NCI-H1092 (cell line): ENCODE measurements at regions not wholly inside any gene's neighbourhood (a gene's known extent, or its start where the extent isn't known, plus 50 kb on each side); places are given as distances from the start of the nearest gene placed in this dataset.

Experiments
- DNase-seq: peaks from one replicate; lab custom pipeline; 2025; lab: John Stamatoyannopoulos, UW

DNA sequence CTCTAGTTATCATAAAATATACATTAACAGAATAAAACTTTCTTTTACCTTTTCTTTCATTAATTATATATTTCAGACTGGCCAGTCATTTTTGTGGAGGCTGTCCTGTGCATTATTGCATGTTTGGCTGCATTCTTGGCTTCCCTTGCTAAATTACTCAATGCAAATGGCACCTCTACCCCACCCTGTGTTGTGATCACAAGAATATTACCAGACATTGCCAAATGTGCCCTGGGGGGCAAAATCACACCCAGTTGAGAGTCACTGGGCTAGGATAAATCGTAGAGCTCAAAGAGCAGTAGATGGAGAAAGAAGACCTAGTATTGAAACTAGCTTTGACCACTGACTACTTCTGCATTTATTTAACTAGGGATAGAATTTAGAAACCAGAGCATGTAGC is 1257.8 kb upstream of the TENM4 start:
- no peak for DNase-seq

DNA sequence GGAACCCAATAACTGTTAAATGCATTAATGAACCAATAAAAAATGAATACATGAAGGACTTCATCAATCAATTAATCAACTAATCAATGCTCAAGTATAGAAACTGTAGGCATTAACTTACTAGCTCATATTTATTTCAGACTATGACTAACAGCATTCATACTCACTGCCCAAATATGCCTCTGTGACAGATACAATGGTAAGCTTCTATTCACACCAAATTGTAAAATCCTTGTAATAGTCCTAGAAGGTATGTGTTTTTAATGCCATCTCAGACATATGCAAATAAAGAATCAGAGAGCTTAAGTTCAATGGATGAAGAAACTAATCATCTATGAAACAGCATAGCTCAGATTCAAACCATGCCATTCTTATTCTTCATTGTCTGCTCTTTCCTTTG is 1253.6 kb upstream of the TENM4 start:
- no peak for DNase-seq

DNA sequence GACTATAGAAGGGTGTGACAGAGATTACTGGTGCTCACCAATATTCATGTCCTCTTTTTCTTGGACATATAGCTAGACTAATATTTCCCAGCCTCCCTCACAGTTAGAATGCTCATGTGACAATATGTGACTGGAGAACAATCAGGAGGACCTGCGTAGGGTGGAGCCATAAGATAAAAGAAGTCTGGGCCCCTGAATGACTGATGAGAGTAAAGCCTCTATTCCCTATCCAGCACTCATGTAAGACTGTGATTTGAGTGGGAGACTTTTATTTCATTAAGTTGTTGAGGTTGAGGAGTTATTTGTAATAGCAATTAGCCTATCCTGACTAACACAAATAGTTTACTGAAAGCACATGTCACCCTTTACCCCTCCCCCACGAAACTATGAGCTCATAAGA is 1247.1 kb upstream of the TENM4 start:
- DNase-seq: no peak

DNA sequence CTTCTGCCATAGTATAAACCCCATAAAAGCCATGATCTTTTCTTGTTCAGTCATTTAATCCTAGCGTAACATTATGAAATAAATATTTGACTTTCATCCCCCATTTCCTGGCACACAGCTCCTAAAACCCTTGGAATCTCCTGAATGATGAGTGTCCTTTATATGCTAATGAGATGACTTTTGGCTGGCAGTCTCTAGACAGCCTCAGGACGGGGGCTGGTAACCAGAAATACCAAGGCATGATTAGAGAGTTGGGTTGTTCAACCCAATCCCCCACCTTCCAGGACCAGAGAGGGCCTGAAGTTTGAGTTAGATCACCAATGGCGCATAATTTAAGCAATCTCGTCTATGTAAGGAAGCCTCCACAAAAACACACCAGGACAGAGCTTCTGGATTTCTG is 1246.1 kb upstream of the TENM4 start:
- DNase-seq: no peak

DNA sequence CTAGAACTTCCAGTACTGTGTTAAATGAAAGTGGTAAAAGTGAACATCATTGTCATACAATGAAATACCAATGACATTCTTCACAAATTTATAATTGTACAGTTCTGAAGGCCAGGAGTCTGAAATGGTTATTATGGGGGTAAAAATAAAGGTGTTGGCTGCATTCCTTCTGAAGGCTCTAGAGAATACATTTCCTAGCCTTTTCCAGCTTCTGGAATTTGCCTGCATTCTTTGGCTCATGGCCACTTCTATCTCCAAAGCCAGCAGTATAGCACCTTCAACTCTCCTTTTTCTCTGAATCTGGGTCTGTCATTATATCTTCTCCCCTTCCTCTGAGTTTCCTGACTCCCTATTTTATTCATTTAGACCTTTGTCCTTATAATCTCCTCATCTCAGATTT is 1232.7 kb upstream of the TENM4 start:
- no peak for DNase-seq

DNA sequence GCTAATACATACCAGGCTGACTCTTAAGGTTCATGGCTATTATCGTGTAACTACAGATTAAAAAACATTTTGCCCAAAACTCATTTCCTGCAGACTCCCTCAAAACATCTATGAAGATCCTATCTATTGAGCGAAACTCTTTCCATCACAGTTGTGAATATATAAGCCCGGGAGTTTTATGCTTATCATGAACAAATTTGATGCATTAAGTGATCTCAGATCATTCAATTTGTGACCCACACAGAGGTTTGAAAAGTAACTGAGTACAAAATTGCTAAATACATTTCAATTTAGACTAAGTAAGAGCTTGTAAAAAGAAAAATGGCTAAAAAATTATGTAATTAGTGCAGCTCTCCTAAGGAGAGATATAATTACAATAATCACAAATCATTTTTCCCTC is 1228.8 kb upstream of the TENM4 start:
- DNase-seq: no peak

DNA sequence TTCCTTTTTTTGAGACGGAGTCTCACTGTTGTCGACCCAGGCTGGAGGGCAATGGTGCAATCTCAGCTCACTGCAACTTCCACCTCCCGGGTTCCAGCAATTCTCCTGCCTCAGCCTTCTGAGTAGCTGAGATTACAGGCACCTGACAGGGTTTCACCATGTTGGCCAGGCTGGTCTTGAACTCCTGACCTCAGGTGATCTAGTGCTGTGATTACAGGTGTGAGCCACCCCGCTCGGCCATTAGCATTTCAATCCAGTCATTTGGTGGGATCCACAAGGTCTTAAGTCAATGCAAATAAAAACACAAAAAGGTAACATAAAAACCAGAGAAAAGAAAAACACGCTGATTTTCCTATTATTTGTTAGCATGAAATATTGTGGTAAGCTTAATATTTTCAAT is 1227.2 kb upstream of the TENM4 start:
- no peak for DNase-seq

DNA sequence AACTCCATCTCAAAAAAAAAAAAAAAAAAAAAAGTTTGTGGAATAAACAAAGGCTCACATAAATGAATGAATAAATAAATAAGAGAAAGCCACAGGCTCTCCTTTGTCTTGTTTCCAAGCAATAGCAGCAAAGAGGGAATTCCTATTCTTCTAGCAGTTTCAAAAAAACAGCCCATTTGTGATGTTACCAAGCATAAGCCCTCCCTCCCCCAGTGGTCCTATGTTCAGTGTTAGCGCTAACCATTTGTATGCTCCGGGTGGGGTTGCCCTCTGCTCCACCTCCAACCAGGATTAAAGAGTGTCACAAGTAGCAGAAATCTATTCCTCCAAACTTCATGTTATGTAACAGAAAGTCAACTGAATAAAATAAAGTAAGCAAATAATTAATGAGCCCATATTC is 1215.0 kb upstream of the TENM4 start:
- DNase-seq: no peak

DNA sequence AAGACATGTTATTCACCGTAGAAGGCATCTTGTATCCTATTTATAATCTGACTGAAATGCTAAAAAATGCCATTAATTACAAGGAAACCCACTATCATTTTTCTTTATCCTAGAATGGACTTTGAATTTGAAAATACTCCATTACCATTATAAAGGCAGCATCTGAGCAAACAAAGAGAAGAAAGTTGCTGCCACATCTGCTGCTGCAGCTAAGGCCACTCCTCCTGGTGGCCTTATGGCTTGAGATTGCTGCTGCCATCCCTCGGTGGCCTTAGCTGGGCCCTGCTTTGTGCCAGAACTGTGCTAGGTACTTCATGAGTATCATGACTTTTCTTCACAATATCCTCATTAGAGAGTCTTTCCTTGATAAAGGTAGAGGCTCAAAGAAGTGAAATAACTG is 1210.1 kb upstream of the TENM4 start:
- no peak for DNase-seq

DNA sequence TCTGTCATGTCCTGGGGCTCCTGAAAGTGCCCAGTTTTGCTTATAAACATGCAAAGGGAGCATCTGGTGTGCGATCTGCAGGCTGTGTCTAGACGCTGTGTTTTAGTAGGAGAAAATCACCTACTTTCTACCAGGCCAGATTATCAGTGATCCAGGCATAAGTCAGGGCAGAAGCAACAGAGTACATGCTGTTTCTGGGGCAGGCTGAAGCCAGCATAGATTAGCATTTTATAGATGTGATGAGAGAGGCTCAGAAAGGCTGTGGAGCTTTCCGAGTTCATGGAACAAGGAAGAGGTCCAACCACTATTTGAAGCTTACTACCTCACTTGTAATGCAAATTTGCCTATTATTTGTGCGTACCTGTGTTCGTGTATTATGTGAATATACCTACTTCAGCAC is 1208.4 kb upstream of the TENM4 start:
- DNase-seq: no peak

DNA sequence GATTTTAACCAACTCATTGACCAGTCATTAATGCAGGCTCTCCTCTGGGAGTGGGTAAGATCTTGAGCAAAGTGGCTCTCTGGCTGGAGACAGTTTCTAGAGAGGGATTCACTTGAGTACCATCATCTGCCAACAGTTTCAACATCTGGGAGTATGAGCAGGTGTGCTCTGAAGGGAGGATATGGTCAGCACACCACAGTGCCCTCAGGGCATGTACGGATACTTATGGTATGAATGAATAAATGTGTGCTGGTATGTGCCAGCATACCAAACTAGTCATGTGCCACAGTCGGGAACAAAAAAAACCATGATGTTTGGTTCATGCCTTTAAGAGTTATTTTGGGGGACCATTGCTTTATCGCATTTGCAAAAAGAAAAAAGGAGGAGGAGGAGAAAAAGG is 1197.5 kb upstream of the TENM4 start:
- DNase-seq: no peak

DNA sequence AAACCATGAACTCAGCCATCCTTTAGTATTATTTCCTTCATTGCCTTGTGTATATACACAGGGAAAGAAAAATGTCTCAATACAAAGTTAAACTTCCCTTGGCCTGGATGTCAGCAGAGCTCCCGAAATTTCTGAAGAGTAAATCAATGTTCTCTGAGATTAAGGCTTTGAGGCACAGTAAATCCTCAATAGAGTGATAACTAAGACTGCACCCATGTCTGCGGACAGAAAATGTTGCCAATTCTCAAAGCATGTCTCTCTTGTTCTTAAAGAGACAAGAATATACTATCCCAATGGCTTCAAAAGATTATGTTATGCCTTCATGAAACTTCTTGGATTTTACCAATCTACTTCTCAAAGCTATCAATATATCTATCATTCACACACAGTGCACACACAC is 1196.7 kb upstream of the TENM4 start:
- DNase-seq: no peak

DNA sequence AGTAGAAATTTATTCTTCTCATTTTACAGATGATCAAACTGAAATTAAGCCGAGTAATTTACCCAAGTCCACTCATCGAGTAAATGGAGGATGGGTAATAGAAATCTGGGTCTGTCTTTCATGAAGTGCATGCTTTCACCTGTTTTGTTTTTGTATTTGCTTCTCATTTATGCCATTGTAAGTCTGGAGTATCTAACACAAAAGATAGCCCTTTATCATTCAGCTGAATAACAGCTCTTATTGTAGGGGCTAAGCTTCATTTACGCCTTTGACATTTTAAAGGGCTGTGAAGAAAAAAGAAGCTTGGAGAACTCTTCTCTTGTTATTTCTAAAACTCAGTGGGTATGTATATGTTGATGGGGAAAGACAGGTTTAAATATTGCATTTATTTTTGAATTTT is 1196.2 kb upstream of the TENM4 start:
- DNase-seq: no peak

DNA sequence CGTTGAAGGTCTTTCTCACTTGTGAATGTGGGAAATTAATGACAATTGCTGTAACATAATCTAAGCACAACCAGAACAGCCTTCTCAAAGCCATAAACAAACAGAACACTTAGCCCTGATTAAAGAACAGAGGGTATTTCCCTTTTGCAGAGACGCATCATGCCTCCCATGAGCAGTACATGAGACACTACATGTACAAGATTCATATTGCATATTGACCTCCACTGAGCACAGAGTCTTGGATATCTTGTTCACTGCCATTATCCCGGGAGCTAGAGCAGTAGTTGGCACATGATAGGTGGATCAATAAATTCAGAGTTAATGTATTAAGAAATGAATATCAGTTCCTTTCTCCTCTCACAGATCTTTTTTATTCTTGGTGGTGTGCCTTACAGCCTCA is 1194.3 kb upstream of the TENM4 start:
- no peak for DNase-seq

DNA sequence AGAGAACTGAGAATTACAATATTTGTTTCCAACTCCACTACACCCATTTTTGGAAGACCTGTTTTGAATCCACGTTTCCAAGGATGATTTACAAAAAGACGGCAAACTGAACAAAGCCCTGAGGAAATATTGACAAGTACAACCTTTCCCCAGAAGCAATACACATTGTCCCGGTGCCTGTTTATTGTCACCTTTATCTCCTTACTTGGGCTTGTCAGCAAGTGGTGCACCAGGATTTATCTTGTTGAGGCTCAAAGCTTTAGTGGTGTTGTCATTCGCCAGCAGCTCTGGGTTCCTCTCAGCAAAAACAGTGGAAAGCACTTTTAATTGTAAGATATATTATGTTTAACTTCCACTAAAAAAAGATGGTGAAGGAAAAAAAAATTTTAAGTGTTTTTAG is 1191.9 kb upstream of the TENM4 start:
- DNase-seq: no peak

DNA sequence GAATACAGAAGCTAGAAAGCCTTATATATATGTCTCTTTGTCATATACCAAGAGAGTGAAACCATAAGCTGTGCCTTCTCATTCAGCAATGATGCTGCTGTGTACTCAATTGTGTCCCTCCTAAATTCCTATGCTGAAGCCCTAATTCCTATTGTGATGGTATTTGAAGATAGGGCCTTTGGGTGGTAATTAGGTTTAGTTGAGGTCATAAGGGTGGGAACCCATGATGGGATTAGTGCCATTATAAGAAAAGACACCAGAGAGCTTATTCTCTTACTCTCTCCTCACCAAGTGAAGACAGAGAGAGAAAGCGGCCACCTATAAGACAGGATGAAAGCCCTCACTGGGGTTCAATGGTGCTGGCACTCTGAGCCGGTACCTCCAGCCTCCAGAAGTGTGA is 1191.3 kb upstream of the TENM4 start:
- DNase-seq: no peak

DNA sequence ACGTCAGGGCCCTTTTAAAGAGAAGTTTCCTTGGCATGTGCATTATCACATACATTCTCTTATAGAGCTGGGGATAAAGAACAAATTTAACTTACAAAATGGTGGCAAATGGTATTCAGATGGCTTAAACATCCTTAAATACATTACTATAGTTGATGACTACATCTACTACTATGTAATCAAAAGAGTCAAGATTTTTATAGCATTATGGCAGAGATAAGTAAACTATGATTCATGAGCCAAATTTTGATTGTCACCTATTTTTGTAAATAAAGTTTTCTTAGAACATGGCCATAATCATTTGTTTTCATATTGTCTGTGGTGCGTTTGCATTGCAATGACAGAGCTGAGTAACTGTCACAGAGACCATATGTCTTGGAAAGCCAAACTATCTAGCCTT is 1188.6 kb upstream of the TENM4 start:
- DNase-seq: no peak

DNA sequence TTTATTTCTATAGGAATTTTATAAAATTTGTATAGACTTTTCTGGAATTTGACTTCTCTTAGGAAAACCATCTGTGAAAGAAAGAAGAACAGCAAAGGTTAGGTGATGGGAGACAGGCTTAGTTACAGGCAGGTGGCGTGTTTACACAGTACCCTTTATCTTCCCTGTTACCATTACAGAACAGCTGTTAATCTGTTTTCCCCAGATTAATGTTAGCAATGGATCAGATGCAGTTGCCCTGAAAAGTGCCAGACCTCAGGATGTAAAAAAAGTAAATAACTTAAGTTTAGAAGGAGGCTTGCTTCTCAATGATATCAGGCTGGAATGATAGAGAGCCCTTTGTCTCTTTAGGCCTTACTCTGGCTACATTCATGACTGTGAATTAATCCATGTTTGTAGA is 1186.5 kb upstream of the TENM4 start:
- DNase-seq: no peak

DNA sequence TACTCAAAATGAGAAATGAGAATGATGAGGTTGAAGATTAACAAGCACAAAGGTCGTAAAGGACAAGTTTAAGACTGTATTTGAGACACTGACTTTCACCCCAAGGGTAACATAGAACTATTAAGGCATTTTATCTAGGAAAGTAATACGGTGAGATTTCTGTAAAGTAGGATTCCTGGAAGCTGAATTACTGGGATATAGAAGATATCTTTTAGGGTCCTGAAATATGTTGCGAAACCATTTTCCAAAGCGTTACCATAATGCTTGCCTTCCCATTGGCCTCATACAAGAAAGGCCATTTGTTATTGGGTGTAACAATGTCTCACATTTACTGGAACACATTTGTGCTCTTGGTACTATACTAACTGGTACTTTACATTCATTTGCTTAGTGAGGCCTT is 1185.9 kb upstream of the TENM4 start:
- no peak for DNase-seq

DNA sequence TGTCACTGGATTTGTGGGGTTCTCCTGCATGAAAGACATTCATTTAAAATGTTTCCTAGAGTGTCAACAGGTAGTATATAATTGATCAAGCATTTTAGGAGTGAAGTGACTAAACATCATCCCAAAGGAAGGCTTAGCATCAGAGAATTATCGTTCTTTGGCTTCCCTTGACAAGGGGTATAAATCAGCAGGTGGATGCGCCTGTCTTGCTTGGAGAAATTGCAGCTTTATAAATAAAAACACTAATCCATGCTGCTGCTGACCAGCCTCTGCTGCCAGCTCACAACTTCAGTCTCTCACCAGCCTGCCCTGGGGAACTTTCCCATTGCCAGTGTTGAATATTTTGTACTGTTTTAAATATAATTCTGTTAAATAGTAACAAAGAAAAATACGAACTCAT is 1184.7 kb upstream of the TENM4 start:
- DNase-seq: no peak

DNA sequence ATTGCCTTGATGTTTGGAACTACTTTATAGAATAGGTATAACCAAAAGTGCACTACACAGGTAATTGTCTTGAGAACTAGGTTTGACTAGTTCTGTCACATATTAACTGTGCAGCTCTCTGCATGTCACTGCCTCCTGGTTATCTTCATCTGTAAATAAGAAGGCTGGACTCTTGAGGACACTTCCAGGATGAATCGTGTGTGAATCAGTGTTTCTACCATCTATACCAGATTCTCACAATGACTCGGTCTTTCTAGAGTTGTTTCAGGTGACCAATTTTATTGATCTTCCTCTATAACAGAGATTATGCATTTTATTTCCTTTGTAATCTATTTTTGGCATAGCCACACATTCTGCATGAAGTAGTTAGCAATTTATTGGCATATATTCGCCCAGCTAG is 1181.0 kb upstream of the TENM4 start:
- DNase-seq: no peak

DNA sequence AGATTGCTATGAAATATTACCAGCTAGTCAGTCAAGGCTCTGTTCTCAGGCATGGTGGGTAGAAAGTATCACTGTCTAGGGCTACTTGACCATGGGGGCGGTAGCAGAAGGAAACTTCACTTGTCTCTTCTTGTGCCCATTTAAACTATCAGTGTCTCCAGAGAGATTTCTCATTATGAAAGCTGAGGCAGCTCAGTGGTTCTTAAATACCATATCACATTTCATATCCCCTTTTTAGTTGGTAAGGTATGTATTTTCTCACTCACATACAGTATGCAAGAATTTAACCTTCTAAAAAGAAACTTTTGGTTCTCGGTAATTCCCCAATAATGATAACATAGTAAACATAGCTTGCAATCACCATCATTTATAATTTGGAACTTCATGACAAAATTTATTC is 1180.0 kb upstream of the TENM4 start:
- DNase-seq: no peak

DNA sequence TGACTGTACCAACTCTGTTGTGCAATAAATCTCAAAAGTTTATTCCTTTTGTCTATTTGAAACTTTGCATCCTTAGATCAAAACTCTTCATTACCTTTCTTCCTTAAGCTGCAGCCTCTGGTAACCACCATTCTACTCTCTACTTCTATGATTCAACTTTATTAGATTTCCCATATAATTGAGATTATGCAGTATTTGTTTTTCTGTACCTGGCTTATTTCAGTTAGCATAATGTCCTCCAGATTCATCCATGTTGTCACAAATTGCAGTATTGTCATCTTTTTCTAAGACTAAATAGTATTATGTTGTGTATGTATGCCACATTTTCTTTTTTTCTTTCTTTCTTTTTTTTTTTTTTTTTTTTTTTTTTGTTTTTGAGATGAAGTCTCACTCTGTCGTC is 1176.3 kb upstream of the TENM4 start:
- no peak for DNase-seq

DNA sequence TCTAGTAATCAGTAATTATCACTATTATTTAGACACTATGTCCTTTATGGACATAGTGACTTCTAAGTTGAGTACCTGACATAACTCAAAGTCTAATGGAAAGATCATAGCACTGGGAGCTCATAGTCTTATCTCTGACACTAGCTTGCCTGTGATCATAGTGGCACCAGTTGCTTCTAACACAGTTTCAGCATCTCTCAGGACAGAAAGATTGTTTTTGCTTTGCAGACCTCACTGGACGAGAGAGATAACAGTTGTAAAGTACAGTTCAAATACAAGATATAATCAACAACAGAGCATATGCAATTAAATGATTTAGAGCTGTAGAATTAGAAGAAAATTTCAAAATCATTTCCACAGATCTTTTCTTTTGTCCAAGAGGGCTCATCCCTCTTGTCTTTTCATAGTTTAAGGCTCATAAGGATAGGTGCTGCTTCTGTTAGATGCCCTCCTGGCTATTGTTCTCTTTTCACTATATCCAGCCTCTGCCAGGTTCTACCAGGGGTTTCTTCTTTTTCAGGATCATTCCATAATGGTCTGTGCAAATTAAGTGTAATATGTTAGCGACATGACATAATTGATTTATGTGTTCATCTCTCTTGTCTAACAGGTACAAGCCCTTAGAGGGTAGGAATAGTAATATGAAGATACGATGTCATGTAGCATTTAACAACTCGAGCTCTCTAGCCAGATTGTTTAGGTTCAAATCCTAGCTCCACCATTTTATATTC is 1175.4 kb upstream of the TENM4 start:
- DNase-seq: no peak

DNA sequence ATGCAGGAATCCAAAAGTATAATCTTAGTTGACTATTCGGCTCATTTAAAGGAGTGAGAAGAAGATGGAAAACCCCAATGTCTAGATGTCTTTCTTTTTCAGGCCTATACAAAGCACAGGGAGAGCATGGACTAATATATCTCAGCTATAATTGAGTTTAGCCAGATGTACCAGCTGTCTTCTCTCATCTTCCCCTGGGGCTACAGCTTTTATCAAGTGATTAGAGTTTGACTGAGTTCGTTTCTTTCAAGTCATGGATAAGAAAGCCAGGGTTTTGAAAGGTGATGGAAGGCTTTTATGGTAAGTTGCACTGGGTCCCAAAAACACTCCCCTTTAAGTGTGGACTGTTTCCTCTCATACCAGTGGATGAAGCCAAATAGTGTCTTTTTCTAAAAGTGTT is 1172.8 kb upstream of the TENM4 start:
- no peak for DNase-seq
